ENCODE measurements at regions not wholly inside any gene's neighbourhood (a gene's known extent, or its start where the extent isn't known, plus 50 kb on each side); places are given as distances from the start of the nearest gene placed in this dataset.

DNA sequence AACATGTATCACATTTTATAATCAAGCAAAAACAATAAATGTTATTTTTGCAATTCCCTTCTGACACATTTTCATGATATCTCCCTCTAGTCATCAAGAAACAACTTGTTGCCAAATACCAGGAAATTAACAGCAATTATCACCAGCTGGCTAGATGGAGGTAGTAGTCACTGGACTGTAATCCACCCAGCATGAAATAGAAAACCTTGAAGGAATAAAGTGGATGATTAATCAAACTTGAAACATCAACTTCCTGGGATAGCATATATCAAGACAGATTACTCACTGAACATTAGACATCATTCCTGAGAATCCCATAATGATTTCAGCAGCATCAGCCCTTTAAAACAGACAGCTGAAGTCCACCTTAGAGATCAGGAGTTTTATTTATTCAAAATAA lies 259.0 kb downstream of the CCDC59 start:
- TF ChIP-seq POLR2AphosphoS5 (IDR thresholded peaks at IDR 0.05; ENCODE audit: borderline replicate concordance, low read depth, low read length) (no peak), EZH2 (IDR thresholded peaks at IDR 0.05) (no peak), FOXP2 (optimal IDR thresholded peaks at IDR 0.05; ENCODE audit: control extremely low read depth, extremely low read length, insufficient read depth) (no peak)
